PC-9 (cell line): ENCODE measurements at regions not wholly inside any gene's neighbourhood (a gene's known extent, or its start where the extent isn't known, plus 50 kb on each side); places are given as distances from the start of the nearest gene placed in this dataset.

ENCODE experiments used
- BruUV-seq: library from RNA; stranded (reverse); fragments of 400-500 nt; replicated peaks from 2 replicates; lab custom pipeline; 2021; lab: Mats Ljungman, UMichigan
- CTCF ChIA-PET: fragments of 300-600 bp; sonication (Branson Sonifier 250); formaldehyde crosslinking; loops from one replicate; lab custom pipeline; 2022; ENCODE audit warnings: antibody characterized with exemption; lab: Charles Lee
- POLR2A ChIA-PET: fragments of 300-600 bp; sonication (Branson Sonifier 250); formaldehyde crosslinking; loops from one replicate; lab custom pipeline; 2022; ENCODE audit warnings: antibody characterized with exemption; ENCODE audit not compliant: unreplicated experiment; lab: Charles Lee
- DNase-seq, 2 experiments: peaks; one replicate each; pipeline versions ENCODE4 v3.0.0 to v3.0.0-alpha.2; 2015 to 2022; ENCODE audit warnings: mixed read lengths in 1 of 2
- H2AFZ ChIP-seq: fragments of 200-600 bp; sonication (generic); 2 replicates; pipeline ENCODE4 v1.8.1; 2017; ENCODE audit warnings: antibody characterized with exemption
- H3F3A ChIP-seq: fragments of 200-600 bp; sonication (generic); 2 replicates; pipeline ENCODE4 v1.8.1; 2017; ENCODE audit warnings: antibody characterized with exemption, mild to moderate bottlenecking, low read depth; ENCODE audit not compliant: insufficient read depth
- H3K27ac ChIP-seq: fragments of 200-600 bp; sonication (generic); 2 replicates; pipeline ENCODE4 v1.6.1; 2016; ENCODE audit warnings: mixed run types
- H3K27me3 ChIP-seq: fragments of 200-600 bp; sonication (generic); 2 replicates; pipeline ENCODE4 v1.6.1; 2016; ENCODE audit warnings: low read depth, mixed run types; ENCODE audit not compliant: insufficient read depth
- H3K36me3 ChIP-seq: fragments of 200-600 bp; sonication (generic); 2 replicates; pipeline ENCODE4 v1.6.1; 2016; ENCODE audit warnings: low read depth, mixed run types
- H3K4me1 ChIP-seq: fragments of 200-600 bp; sonication (generic); replicated peaks from 2 replicates; pipeline ENCODE4 v1.6.1; 2016; ENCODE audit warnings: mixed run types; ENCODE audit not compliant: insufficient read depth
- H3K4me2 ChIP-seq: fragments of 200-600 bp; sonication (generic); 2 replicates; pipeline ENCODE4 v1.6.1; 2017; ENCODE audit warnings: mixed run types
- H3K4me3 ChIP-seq: fragments of 200-600 bp; sonication (generic); 2 replicates; pipeline ENCODE4 v1.6.1; 2016; ENCODE audit warnings: mixed run types
- H3K79me2 ChIP-seq: fragments of 200-600 bp; sonication (generic); 2 replicates; pipeline ENCODE4 v1.6.1; 2017; ENCODE audit warnings: low read depth, mixed run types
- H3K9me2 ChIP-seq: fragments of 200-600 bp; sonication (generic); 2 replicates; pipeline ENCODE4 v1.8.1; 2017; ENCODE audit warnings: mild to moderate bottlenecking; ENCODE audit not compliant: insufficient read depth
- H3K9me3 ChIP-seq: fragments of 200-600 bp; sonication (generic); 2 replicates; pipeline ENCODE4 v1.8.1; 2016; ENCODE audit warnings: low read depth; ENCODE audit not compliant: insufficient read depth
- H4K20me1 ChIP-seq: fragments of 200-600 bp; sonication (generic); 2 replicates; pipeline ENCODE4 v1.8.1; 2017; ENCODE audit not compliant: insufficient read depth
- EZH2 ChIP-seq: fragments of 200-600 bp; sonication (generic); IDR thresholded peaks from 2 replicates; pipeline ENCODE4 v1.8.0; 2017; ENCODE audit warnings: antibody characterized with exemption, low read depth
- intact Hi-C: fragments of 100-400 bp; cut with micrococcal nuclease; formaldehyde crosslinking; loops from one replicate; pipeline ENCODE4 v1.10.0; 2022; ENCODE audit not compliant: unreplicated experiment
- TF ChIP-seq, protein P1 (sequence below): fragments of 200-600 bp; sonication (generic); conservative IDR thresholded peaks from 2 replicates; pipeline ENCODE4 v1.6.1; 2017; ENCODE audit warnings: mixed run types, antibody characterized with exemption, mild to moderate bottlenecking, moderate library complexity

GRCh38 chr13:73822668-73823592 is 311.3 kb downstream of the KLF12 start:
- ChIA-PET CTCF (interaction anchor here (0.5 kb wide), 1 partner anchor 816 kb away, joined by 4 read pairs; no protein-coding TSS in a partner anchor), POLR2A (interaction anchor here (0.6 kb wide), 1 partner anchor 1796 kb away, joined by 5 read pairs; no protein-coding TSS in a partner anchor)
- intact Hi-C loops, result no loop called here

GRCh38 chr13:73820688-73821087 is 313.5 kb downstream of the KLF12 start:
- TF ChIP-seq, protein P1, sequence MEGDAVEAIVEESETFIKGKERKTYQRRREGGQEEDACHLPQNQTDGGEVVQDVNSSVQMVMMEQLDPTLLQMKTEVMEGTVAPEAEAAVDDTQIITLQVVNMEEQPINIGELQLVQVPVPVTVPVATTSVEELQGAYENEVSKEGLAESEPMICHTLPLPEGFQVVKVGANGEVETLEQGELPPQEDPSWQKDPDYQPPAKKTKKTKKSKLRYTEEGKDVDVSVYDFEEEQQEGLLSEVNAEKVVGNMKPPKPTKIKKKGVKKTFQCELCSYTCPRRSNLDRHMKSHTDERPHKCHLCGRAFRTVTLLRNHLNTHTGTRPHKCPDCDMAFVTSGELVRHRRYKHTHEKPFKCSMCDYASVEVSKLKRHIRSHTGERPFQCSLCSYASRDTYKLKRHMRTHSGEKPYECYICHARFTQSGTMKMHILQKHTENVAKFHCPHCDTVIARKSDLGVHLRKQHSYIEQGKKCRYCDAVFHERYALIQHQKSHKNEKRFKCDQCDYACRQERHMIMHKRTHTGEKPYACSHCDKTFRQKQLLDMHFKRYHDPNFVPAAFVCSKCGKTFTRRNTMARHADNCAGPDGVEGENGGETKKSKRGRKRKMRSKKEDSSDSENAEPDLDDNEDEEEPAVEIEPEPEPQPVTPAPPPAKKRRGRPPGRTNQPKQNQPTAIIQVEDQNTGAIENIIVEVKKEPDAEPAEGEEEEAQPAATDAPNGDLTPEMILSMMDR, result no peak
- no peak for TF ChIP-seq EZH2
- intact Hi-C loops, result no loop called here
- H3K36me3 ChIP-seq, result no peaks in the 10 kb centered on the region
- H3K9me2 ChIP-seq, result no peaks in the 10 kb centered on the region; the same call in 1 of the 2 replicates
- no peak overlapping the region for H3K4me2 ChIP-seq
- no peak overlapping the region for H3K27ac ChIP-seq
- no peaks in the 10 kb centered on the region for H3K9me3 ChIP-seq
- CTCF ChIA-PET, result no interaction called here
- no peaks in the 10 kb centered on the region for H3K79me2 ChIP-seq
- BruUV-seq, result no TSS peak
- no peaks in the 10 kb centered on the region for H3K27me3 ChIP-seq
- no peaks in the 10 kb centered on the region for H3K4me1 ChIP-seq
- H3K4me3 ChIP-seq, result no peak overlapping the region
- POLR2A ChIA-PET, result no interaction called here
- no peaks in the 10 kb centered on the region for H4K20me1 ChIP-seq
- DNase-seq, result no peak
- no peaks in the 10 kb centered on the region for H3F3A ChIP-seq
- H2AFZ ChIP-seq, result no peak overlapping the region; the same call in 1 of the 2 replicates

More at GRCh38 chr13:73822668-73823592, 311.3 kb downstream of the KLF12 start:
- Histone ChIP-seq H3K27ac (no peak overlapping the region), H3K9me3 (no peaks in the 10 kb centered on the region), H2AFZ (0 out of 2 replicates have a peak overlapping the region, but pooled peaks have one; percentile 28), H3K36me3 (no peaks in the 10 kb centered on the region), H3F3A (no peaks in the 10 kb centered on the region), H4K20me1 (no peaks in the 10 kb centered on the region), H3K27me3 (no peaks in the 10 kb centered on the region), H3K4me1 (no peaks in the 10 kb centered on the region), H3K9me2 (no peaks in the 10 kb centered on the region; the same call in 1 of the 2 replicates), H3K79me2 (no peaks in the 10 kb centered on the region), H3K4me2 (no peak overlapping the region), H3K4me3 (no peak overlapping the region)
- DNase-seq, result no peak
- no TSS peak for BruUV-seq
- TF ChIP-seq, protein P1, result no peak
- TF ChIP-seq EZH2, result no peak

DNA sequence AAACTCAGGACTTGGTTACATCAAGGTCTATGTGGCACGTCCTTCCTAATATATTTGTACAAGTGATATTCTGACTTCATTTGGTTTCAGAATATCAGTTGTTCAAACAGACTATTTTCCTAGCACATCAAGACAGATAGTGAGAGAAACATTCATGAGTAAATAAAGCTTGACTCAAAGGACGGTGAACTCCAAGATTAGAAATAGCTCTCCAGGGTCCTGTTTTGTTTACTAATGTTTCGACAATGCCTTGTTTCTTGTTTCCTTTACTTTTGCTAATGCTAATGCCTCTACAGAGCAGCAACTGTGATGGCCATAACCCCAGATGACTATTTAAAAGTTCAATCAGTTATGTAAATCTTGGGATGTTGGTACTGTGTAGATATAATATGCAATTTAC is 313.9 kb downstream of the KLF12 start:
- no peaks in the 10 kb centered on the region for H3K4me1 ChIP-seq
- ChIA-PET CTCF (no interaction called here), POLR2A (no interaction called here)
- intact Hi-C loops, result no loop called here
- H2AFZ ChIP-seq, result no peak overlapping the region; the same call in 1 of the 2 replicates
- H3K36me3 ChIP-seq, result no peaks in the 10 kb centered on the region
- H3K4me2 ChIP-seq, result no peak overlapping the region
- no peaks in the 10 kb centered on the region; the same call in 1 of the 2 replicates for H3K9me2 ChIP-seq
- H3K79me2 ChIP-seq, result no peaks in the 10 kb centered on the region
- H3K27me3 ChIP-seq, result no peaks in the 10 kb centered on the region
- DNase-seq, result no peak
- no peak overlapping the region for H3K4me3 ChIP-seq
- H3F3A ChIP-seq, result no peaks in the 10 kb centered on the region
- no TSS peak for BruUV-seq
- no peaks in the 10 kb centered on the region for H3K9me3 ChIP-seq
- H4K20me1 ChIP-seq, result no peaks in the 10 kb centered on the region
- TF ChIP-seq EZH2, result no peak
- TF ChIP-seq, protein P1, result no peak
- no peak overlapping the region for H3K27ac ChIP-seq
